ENCODE measurements at regions not wholly inside any gene's neighbourhood (a gene's known extent, or its start where the extent isn't known, plus 50 kb on each side); places are given as distances from the start of the nearest gene placed in this dataset.

- no peaks in the 10 kb centered on the region for H3K9me2 ChIP-seq (replicated peaks; ENCODE audit: control insufficient read depth, low read length)
- peaks cover 5% of the 10 kb centered on the region; the same call in 1 of the 2 replicates for H3K4me1 ChIP-seq (ENCODE audit: control insufficient read depth, low read length)
- no peaks in the 10 kb centered on the region for H3K79me2 ChIP-seq (ENCODE audit: control insufficient read depth, low read length)
- H3K9me3 ChIP-seq (ENCODE audit: control insufficient read depth, insufficient read depth, low read length): no peaks in the 10 kb centered on the region
- peaks cover 9% of the 10 kb centered on the region; the same call in 1 of the 2 replicates for H3K27me3 ChIP-seq (ENCODE audit: control insufficient read depth, low read length)
- H3K27ac ChIP-seq (ENCODE audit: low read depth, low read length): no peak overlapping the region
- no peak overlapping the region for H3K4me2 ChIP-seq (ENCODE audit: low read length)
- H4K20me1 ChIP-seq (ENCODE audit: control insufficient read depth, insufficient read depth, low read depth, low read length): no peaks in the 10 kb centered on the region; the same call in 1 of the 2 replicates
- no peak overlapping the region for H3K4me3 ChIP-seq (ENCODE audit: low read length)
- no peaks in the 10 kb centered on the region for H3K36me3 ChIP-seq (ENCODE audit: control insufficient read depth, low read length)
- H3F3A ChIP-seq (ENCODE audit: control insufficient read depth, insufficient read depth): no peaks in the 10 kb centered on the region
- TF ChIP-seq CTCF (IDR thresholded peaks at IDR 0.05; ENCODE audit: low read depth, low read length, poor library complexity, severe bottlenecking) (no peak), EZH2phosphoT487 (IDR thresholded peaks at IDR 0.05; ENCODE audit: borderline replicate concordance, low read length) (no peak)
These were observed 132.8 kb downstream of the SEC14L1 start for GRCh38 chr17:77273397-77274085.

GRCh38 chr17:77274096-77274845 is 133.5 kb downstream of the SEC14L1 start:
- Histone ChIP-seq H3K27ac (ENCODE audit: low read depth, low read length) (no peak overlapping the region), H3K79me2 (ENCODE audit: control insufficient read depth, low read length) (no peaks in the 10 kb centered on the region)
- TF ChIP-seq EZH2phosphoT487 (IDR thresholded peaks at IDR 0.05; ENCODE audit: borderline replicate concordance, low read length) (no peak), CTCF (IDR thresholded peaks at IDR 0.05; ENCODE audit: low read depth, low read length, poor library complexity, severe bottlenecking) (no peak)

GRCh38 chr17:77279448-77280303 is 138.9 kb downstream of the SEC14L1 start:
- Histone ChIP-seq H3K9me2 (replicated peaks; ENCODE audit: control insufficient read depth, low read length) (no peaks in the 10 kb centered on the region), H3K4me1 (ENCODE audit: control insufficient read depth, low read length) (peaks cover 20% of the 10 kb centered on the region), H3K79me2 (ENCODE audit: control insufficient read depth, low read length) (peaks cover 27% of the 10 kb centered on the region), H4K20me1 (ENCODE audit: control insufficient read depth, insufficient read depth, low read depth, low read length) (no peaks in the 10 kb centered on the region; the same call in 1 of the 2 replicates), H3K4me3 (ENCODE audit: low read length) (no peak overlapping the region), H3K4me2 (ENCODE audit: low read length) (no peak overlapping the region), H3K27ac (ENCODE audit: low read depth, low read length) (no peak overlapping the region), H3K9me3 (ENCODE audit: control insufficient read depth, insufficient read depth, low read length) (no peaks in the 10 kb centered on the region), H3K36me3 (ENCODE audit: control insufficient read depth, low read length) (no peaks in the 10 kb centered on the region), H3F3A (ENCODE audit: control insufficient read depth, insufficient read depth) (no peaks in the 10 kb centered on the region), H3K27me3 (ENCODE audit: control insufficient read depth, low read length) (peaks cover 15% of the 10 kb centered on the region)
- TF ChIP-seq EZH2phosphoT487 (IDR thresholded peaks at IDR 0.05; ENCODE audit: borderline replicate concordance, low read length) (no peak), CTCF (IDR thresholded peaks at IDR 0.05; ENCODE audit: low read depth, low read length, poor library complexity, severe bottlenecking) (no peak)

More at GRCh38 chr17:77274096-77274845, 133.5 kb downstream of the SEC14L1 start:
- Histone ChIP-seq H3K4me2 (ENCODE audit: low read length) (no peak overlapping the region), H3K4me1 (ENCODE audit: control insufficient read depth, low read length) (peaks cover 5% of the 10 kb centered on the region; the same call in 1 of the 2 replicates), H3K4me3 (ENCODE audit: low read length) (no peak overlapping the region), H3F3A (ENCODE audit: control insufficient read depth, insufficient read depth) (no peaks in the 10 kb centered on the region), H3K36me3 (ENCODE audit: control insufficient read depth, low read length) (no peaks in the 10 kb centered on the region), H3K27me3 (ENCODE audit: control insufficient read depth, low read length) (peaks cover 9% of the 10 kb centered on the region; the same call in 1 of the 2 replicates), H3K9me3 (ENCODE audit: control insufficient read depth, insufficient read depth, low read length) (no peaks in the 10 kb centered on the region), H4K20me1 (ENCODE audit: control insufficient read depth, insufficient read depth, low read depth, low read length) (no peaks in the 10 kb centered on the region; the same call in 1 of the 2 replicates), H3K9me2 (replicated peaks; ENCODE audit: control insufficient read depth, low read length) (no peaks in the 10 kb centered on the region)
